ENCODE measurements at regions not wholly inside any gene's neighbourhood (a gene's known extent, or its start where the extent isn't known, plus 50 kb on each side); places are given as distances from the start of the nearest gene placed in this dataset.

DNA sequence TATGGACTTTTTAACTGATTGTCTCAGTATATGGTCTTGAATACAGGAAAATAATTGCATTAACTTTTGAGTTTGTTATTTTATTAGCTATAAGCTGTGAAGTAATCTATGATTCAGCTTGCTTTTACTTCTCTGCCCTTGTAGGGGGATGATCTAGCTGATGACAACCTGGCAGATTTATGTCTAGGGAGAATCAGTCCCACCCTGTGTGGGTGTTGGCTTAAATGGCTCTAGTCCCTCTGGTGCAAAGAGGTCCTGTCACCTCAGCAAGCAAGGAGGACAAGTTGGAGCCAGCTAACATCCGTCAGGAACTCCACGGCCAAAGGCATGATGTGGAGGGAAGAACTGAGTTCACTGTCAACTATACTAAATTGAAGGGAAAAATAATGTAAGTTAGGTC is 495.3 kb downstream of the BMP2 start:
- 93 to 98% methylated on average over 2 of the region's 2 CpGs for WGBS, 2 donors
- intact Hi-C loops (cut with DNase I): no loop called here

DNA sequence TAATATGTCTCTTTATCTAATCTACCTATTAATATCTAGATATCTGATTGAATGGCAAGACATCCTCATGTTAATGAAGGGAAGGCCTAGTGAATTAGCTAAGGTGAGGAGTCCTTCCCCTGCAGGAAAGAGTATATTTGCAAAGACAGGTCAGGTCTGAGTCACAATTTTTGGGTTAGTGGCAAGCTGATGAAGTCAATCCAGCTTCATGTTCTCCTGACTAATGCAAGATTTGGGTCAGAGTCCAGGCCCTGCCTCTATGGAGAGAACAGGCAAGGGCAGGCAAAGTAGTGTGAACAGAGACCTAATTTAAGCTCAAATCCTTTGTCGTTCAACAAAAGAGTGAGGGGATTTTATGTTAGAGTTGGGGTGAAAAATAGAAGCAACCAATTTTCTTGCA is 496.7 kb downstream of the BMP2 start:
- DNase-seq: no peak
- no peaks in the 10 kb centered on the region for H3K36me3 ChIP-seq
- WGBS, 2 donors: 91 to 94% methylated on average over 1 of the region's 1 CpG
- intact Hi-C loops (cut with DNase I): no loop called here
- TF ChIP-seq EP300 (IDR thresholded peaks at IDR 0.05): no peak
- TF ChIP-seq, protein P1, sequence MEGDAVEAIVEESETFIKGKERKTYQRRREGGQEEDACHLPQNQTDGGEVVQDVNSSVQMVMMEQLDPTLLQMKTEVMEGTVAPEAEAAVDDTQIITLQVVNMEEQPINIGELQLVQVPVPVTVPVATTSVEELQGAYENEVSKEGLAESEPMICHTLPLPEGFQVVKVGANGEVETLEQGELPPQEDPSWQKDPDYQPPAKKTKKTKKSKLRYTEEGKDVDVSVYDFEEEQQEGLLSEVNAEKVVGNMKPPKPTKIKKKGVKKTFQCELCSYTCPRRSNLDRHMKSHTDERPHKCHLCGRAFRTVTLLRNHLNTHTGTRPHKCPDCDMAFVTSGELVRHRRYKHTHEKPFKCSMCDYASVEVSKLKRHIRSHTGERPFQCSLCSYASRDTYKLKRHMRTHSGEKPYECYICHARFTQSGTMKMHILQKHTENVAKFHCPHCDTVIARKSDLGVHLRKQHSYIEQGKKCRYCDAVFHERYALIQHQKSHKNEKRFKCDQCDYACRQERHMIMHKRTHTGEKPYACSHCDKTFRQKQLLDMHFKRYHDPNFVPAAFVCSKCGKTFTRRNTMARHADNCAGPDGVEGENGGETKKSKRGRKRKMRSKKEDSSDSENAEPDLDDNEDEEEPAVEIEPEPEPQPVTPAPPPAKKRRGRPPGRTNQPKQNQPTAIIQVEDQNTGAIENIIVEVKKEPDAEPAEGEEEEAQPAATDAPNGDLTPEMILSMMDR (IDR thresholded peaks at IDR 0.05): no peak
- no peak for TF ChIP-seq POLR2AphosphoS5 (IDR thresholded peaks at IDR 0.05)
- TF ChIP-seq POLR2A (IDR thresholded peaks at IDR 0.05): no peak
- no peaks in the 10 kb centered on the region for H3K4me1 ChIP-seq
- no peaks in the 10 kb centered on the region for H3K9me3 ChIP-seq
- no peak overlapping the region for H3K27ac ChIP-seq
- no peak overlapping the region for H3K4me3 ChIP-seq
- H3K27me3 ChIP-seq: no peaks in the 10 kb centered on the region

More for the DNA sequence above, 495.3 kb downstream of the BMP2 start:
- no peaks in the 10 kb centered on the region for H3K36me3 ChIP-seq
- no peak overlapping the region for H3K27ac ChIP-seq
- H3K4me1 ChIP-seq: no peaks in the 10 kb centered on the region
- TF ChIP-seq POLR2A (IDR thresholded peaks at IDR 0.05) (no peak), EP300 (IDR thresholded peaks at IDR 0.05) (no peak), POLR2AphosphoS5 (IDR thresholded peaks at IDR 0.05) (no peak)
- TF ChIP-seq, protein P1 (IDR thresholded peaks at IDR 0.05): no peak
- no peak for DNase-seq
- no peak overlapping the region for H3K4me3 ChIP-seq
- H3K9me3 ChIP-seq: no peaks in the 10 kb centered on the region
- no peaks in the 10 kb centered on the region for H3K27me3 ChIP-seq

DNA sequence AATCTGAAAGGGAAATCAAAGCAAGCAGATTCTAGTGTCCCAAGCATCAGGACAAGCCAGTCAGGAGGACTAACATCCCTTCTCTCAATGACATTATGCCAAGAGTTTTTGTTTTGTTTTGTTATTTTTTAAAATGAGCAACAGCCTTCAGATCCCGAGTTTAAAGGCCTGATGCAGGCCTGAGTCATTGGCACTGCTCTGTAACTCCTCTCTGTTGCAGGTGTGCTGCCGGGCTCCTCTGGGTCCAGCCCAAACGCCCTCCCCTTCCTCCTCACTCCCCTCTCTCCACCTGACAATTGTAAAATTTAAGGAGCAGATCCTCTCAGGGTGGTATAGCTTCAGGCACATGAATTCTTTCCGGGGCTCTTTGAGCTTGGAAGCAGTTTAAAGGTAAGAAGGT is 502.0 kb downstream of the BMP2 start:
- intact Hi-C loops (cut with DNase I): no loop called here
- no peak overlapping the region for H3K4me3 ChIP-seq
- no peaks in the 10 kb centered on the region for H3K36me3 ChIP-seq
- WGBS, 2 donors: 17 to 42% methylated on average over 4 of the region's 4 CpGs
- H3K27ac ChIP-seq: no peak overlapping the region
- no peaks in the 10 kb centered on the region for H3K4me1 ChIP-seq
- no peak for DNase-seq
- H3K27me3 ChIP-seq: no peaks in the 10 kb centered on the region
- TF ChIP-seq EP300 (IDR thresholded peaks at IDR 0.05) (no peak), POLR2A (IDR thresholded peaks at IDR 0.05) (no peak), POLR2AphosphoS5 (IDR thresholded peaks at IDR 0.05) (no peak)
- TF ChIP-seq, protein P1 (IDR thresholded peaks at IDR 0.05): no peak
- H3K9me3 ChIP-seq: no peaks in the 10 kb centered on the region

DNA sequence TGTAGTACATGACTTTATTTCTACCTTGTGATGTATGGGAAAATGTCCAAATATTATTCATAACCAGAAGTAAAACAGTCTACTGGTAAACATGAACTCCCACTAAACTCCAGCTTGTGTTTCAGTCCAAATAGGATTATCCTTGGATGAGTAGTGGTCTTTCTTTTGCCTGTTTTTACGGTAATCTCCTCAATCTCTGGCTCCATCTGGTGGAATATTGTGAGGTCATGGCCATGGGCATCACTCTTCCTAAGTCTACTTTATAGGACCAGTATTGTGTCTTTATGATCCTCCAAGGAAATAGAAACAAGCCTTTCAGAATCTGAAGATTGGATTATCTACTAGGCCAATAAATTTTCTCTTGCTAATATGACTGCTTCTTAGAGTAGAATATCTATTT is 505.0 kb downstream of the BMP2 start:
- Histone ChIP-seq H3K9me3 (no peaks in the 10 kb centered on the region), H3K36me3 (no peaks in the 10 kb centered on the region), H3K4me1 (no peaks in the 10 kb centered on the region), H3K4me3 (no peak overlapping the region), H3K27ac (no peak overlapping the region), H3K27me3 (no peaks in the 10 kb centered on the region)
- TF ChIP-seq, protein P1 (IDR thresholded peaks at IDR 0.05): no peak
- no peak for TF ChIP-seq EP300 (IDR thresholded peaks at IDR 0.05)
- no peak for TF ChIP-seq POLR2AphosphoS5 (IDR thresholded peaks at IDR 0.05)
- TF ChIP-seq POLR2A (IDR thresholded peaks at IDR 0.05): no peak
- WGBS, 2 donors: 65 to 70% methylated on average over 1 of the region's 1 CpG
- intact Hi-C loops (cut with DNase I): no loop called here
- DNase-seq: no peak

DNA sequence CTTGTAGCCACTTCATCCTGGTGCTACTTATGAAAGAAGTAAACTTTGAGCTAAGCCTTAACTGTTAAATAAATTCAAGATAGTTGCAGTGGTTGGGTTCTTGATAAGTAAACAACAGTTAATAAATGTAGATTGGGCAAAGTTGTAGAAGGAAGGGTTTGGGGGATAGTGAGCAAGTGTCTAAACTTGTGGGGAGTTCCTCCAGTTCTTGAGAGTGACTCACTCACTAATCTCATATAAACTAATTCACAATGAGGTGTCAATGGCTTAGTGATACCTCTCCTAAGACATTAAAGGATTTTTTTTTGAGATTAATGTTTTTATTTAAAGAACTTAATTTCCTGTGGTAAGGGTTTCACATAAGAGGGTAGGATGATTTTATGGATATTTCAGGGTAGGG is 507.4 kb downstream of the BMP2 start:
- no peaks in the 10 kb centered on the region for H3K9me3 ChIP-seq
- no peak overlapping the region for H3K27ac ChIP-seq
- no peak for DNase-seq
- intact Hi-C loops (cut with DNase I): no loop called here
- no peak overlapping the region for H3K4me3 ChIP-seq
- H3K36me3 ChIP-seq: no peaks in the 10 kb centered on the region
- no peaks in the 10 kb centered on the region for H3K27me3 ChIP-seq
- TF ChIP-seq, protein P1 (IDR thresholded peaks at IDR 0.05): no peak
- TF ChIP-seq POLR2AphosphoS5 (IDR thresholded peaks at IDR 0.05) (no peak), POLR2A (IDR thresholded peaks at IDR 0.05) (no peak), EP300 (IDR thresholded peaks at IDR 0.05) (no peak)
- H3K4me1 ChIP-seq: no peaks in the 10 kb centered on the region

All from sigmoid colon (tissue), 6 donors.